ENCODE measurements at regions not wholly inside any gene's neighbourhood (a gene's known extent, or its start where the extent isn't known, plus 50 kb on each side); places are given as distances from the start of the nearest gene placed in this dataset.

DNA sequence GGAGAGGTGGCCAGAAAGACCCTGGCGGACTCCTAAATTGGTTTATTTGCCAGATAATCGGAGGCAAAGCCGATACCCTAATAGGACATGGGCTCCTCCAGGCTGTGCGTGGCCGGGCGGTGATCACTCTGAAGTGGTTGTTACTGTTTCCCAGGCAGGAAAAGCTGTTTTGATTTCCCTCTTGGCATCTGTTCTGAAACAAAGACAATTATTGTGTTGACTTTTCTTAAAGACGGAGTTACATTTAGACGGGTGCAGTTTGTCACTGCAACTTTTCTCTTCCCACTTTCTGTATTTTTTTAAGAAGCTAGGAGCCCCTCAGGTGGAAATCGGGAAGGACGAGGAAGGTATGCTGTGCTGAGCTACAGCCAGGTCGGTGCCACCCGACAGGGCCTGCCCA lies 1288.4 kb downstream of the BRD1 start:
- WGBS, 4 donors: 71 to 80% (median 77%) methylated on average over 12 of the region's 12 CpGs
- TF ChIP-seq POLR2A (IDR thresholded peaks at IDR 0.05): no peak
- TF ChIP-seq, protein P1, sequence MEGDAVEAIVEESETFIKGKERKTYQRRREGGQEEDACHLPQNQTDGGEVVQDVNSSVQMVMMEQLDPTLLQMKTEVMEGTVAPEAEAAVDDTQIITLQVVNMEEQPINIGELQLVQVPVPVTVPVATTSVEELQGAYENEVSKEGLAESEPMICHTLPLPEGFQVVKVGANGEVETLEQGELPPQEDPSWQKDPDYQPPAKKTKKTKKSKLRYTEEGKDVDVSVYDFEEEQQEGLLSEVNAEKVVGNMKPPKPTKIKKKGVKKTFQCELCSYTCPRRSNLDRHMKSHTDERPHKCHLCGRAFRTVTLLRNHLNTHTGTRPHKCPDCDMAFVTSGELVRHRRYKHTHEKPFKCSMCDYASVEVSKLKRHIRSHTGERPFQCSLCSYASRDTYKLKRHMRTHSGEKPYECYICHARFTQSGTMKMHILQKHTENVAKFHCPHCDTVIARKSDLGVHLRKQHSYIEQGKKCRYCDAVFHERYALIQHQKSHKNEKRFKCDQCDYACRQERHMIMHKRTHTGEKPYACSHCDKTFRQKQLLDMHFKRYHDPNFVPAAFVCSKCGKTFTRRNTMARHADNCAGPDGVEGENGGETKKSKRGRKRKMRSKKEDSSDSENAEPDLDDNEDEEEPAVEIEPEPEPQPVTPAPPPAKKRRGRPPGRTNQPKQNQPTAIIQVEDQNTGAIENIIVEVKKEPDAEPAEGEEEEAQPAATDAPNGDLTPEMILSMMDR (IDR thresholded peaks at IDR 0.05): no peak
- Histone ChIP-seq H3K4me3 (no peak overlapping the region), H3K27me3 (no peaks in the 10 kb centered on the region), H3K9me3 (replicated peaks in 1 of 3) (no peaks in the 10 kb centered on the region), H3K36me3 (replicated peaks in 1 of 2) (no peaks in the 10 kb centered on the region), H3K4me1 (replicated peaks in 1 of 2) (no peaks in the 10 kb centered on the region), H3K27ac (no peak overlapping the region)
- intact Hi-C loops (cut with DNase I): no loop called here
- no peak for DNase-seq

DNA sequence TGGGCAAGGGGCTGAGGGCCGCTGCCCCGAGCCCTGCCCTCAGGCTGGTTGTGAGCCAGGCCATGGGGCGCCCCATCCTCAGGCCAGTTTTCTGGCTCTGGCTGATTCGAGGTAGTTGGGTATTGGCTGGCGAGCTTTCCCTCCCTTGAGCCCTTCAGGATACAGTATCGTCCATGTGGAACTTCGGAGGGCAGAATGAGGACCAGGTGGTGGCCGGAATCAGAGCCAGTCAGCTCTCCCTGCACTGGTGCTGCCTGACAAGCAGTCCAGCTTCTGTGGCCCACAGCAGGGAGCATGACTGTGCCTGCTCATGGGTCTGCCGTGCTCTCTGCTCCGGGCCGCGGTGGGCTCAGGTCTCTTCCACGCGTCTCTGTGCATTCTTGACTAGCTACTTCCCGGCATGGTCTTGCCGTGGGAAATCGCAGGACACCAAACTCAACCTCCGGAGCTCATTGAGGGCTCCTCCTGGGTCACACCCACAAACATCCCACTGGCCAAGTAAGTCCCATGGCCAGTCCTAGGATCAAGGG lies 1289.3 kb downstream of the BRD1 start:
- no peaks in the 10 kb centered on the region for H3K4me1 ChIP-seq (replicated peaks in 1 of 2)
- WGBS, 4 donors: 77 to 100% (median 85%) methylated on average over 2 to 18 of the region's 18 CpGs
- intact Hi-C loops (cut with DNase I): no loop called here
- TF ChIP-seq, protein P1 (IDR thresholded peaks at IDR 0.05): no peak
- TF ChIP-seq POLR2A (IDR thresholded peaks at IDR 0.05): no peak
- no peak overlapping the region for H3K4me3 ChIP-seq
- no peak for DNase-seq
- no peak overlapping the region for H3K27ac ChIP-seq
- H3K9me3 ChIP-seq (replicated peaks in 1 of 3): no peaks in the 10 kb centered on the region
- H3K27me3 ChIP-seq: no peaks in the 10 kb centered on the region
- H3K36me3 ChIP-seq (replicated peaks in 1 of 2): no peaks in the 10 kb centered on the region

DNA sequence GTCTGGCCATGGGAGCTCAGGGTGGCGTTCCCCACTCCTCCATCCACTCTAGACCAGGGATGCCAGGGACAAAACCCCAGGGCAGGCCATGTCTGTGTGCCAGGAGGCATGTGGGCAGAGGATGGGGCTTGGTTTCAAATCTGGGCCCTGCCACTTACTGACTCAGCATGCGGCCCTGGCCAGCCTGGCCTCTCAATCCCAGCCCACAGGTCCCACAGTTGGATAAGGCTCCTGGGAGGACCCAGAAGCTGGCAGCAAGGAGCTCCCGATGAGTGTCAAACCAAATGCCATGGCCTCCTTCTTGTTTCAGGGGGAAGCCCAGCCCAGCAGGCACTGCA lies 1290.4 kb downstream of the BRD1 start:
- no peak overlapping the region for H3K27ac ChIP-seq
- no peaks in the 10 kb centered on the region for H3K9me3 ChIP-seq (replicated peaks in 1 of 3)
- TF ChIP-seq, protein P1 (IDR thresholded peaks at IDR 0.05): no peak
- TF ChIP-seq POLR2A (IDR thresholded peaks at IDR 0.05): no peak
- H3K4me3 ChIP-seq: no peak overlapping the region
- H3K27me3 ChIP-seq: no peaks in the 10 kb centered on the region
- WGBS, 4 donors: 80 to 100% (median 88%) methylated on average over 2 to 3 of the region's 3 CpGs
- intact Hi-C loops (cut with DNase I): no loop called here
- peak in 1 of 7 donors; percentile 50 for DNase-seq
- H3K36me3 ChIP-seq (replicated peaks in 1 of 2): no peaks in the 10 kb centered on the region
- no peaks in the 10 kb centered on the region for H3K4me1 ChIP-seq (replicated peaks in 1 of 2)

DNA sequence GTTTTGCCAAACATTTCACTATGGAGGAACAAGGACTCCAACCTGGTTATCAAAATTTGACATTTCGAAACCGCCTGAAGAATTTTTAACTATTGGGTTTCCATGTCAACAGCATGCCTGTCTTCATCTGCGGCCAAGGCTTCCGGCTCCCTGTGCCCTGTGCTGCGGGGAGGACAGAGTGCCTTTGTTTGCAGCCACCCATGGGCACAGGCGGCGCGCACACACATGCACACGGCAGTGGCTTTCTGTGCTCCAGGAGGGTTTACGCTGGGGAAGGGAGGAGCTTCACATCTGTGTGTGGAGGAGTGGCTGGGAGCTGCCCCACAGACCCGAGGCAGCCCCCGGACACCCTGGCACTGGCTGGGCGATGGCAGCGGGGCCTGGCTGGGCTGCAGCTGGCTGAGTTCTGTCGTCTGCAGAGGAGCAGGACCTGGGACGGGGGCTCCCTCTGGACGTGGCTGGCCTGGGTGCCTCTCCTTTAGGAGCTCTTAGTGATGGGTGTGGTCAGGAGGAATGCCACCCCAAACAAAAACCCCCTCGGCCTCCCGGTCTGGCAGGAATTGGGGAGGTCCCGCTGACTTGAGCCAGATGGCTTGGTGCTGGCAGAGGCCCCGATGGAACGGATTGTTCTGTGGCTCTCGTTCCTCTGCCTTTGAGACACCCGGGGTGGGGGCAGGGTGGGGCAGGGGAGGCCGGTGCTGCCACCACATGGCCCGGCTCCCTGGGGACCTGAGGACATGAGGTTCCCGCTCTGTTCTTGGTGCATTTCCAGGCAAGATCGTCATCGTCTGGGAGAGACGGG lies 1290.9 kb downstream of the BRD1 start:
- 72 to 76% (median 74%) methylated on average over 15 to 30 of the region's 30 CpGs for WGBS, 4 donors
- Histone ChIP-seq H3K27me3 (no peaks in the 10 kb centered on the region), H3K4me3 (no peak overlapping the region), H3K9me3 (replicated peaks in 1 of 3) (no peaks in the 10 kb centered on the region), H3K4me1 (replicated peaks in 1 of 2) (no peaks in the 10 kb centered on the region), H3K36me3 (replicated peaks in 1 of 2) (no peaks in the 10 kb centered on the region), H3K27ac (no peak overlapping the region)
- intact Hi-C loops (cut with DNase I): no loop called here
- DNase-seq: no peak
- TF ChIP-seq POLR2A (IDR thresholded peaks at IDR 0.05): no peak
- TF ChIP-seq, protein P1 (IDR thresholded peaks at IDR 0.05): no peak

Data from adrenal gland (tissue), 9 donors.